Erythroblast (primary cell): ENCODE measurements at regions not wholly inside any gene's neighbourhood (a gene's known extent, or its start where the extent isn't known, plus 50 kb on each side); places are given as distances from the start of the nearest gene placed in this dataset.

Experiments
- GATA1 ChIP-seq: IDR thresholded peaks from 2 replicates; pipeline ENCODE4 v1.6.1; 2011; ENCODE audit warnings: low read depth, mild to moderate bottlenecking, control low read depth, low read length, moderate library complexity
- POLR2A ChIP-seq: IDR thresholded peaks from 2 replicates; pipeline ENCODE4 v1.6.1; 2011; ENCODE audit warnings: mild to moderate bottlenecking, low read length

- TF ChIP-seq POLR2A (no peak), GATA1 (no peak)
Observed at GRCh38 chr2:16454621-16455020, 211.0 kb downstream of the CYRIA start.
